NT2/D1 (cell line): ENCODE measurements at regions not wholly inside any gene's neighbourhood (a gene's known extent, or its start where the extent isn't known, plus 50 kb on each side); places are given as distances from the start of the nearest gene placed in this dataset.

Experiments
- SUZ12 ChIP-seq: IDR thresholded peaks from 2 replicates; pipeline ENCODE4 v1.6.1; 2011; ENCODE audit not compliant: insufficient read length, insufficient read depth; ENCODE audit errors: extremely low read depth
- YY1 ChIP-seq: IDR thresholded peaks from 2 replicates; pipeline ENCODE4 v1.6.1; 2011; ENCODE audit not compliant: insufficient read length, insufficient read depth
- ZNF274 ChIP-seq: IDR thresholded peaks from 2 replicates; pipeline ENCODE4 v1.6.1; 2011; ENCODE audit warnings: mild to moderate bottlenecking, low read depth, low read length

- TF ChIP-seq ZNF274 (no peak), YY1 (no peak), SUZ12 (no peak)
These were observed 359.6 kb downstream of the DEPDC1B start for GRCh38 chr5:60340326-60340725.
